Activated T-helper 9 cell treated with anti-CD3 and anti-CD28 coated beads, Interleukin-2, amount 50 U/mL, for 16 hours (primary cell): ENCODE measurements at regions not wholly inside any gene's neighbourhood (a gene's known extent, or its start where the extent isn't known, plus 50 kb on each side); places are given as distances from the start of the nearest gene placed in this dataset.
"Not testable (repeated sequence)": the region's sequence is repeated elsewhere in the genome, so short reads cannot be mapped to it uniquely, and the experiment has no call there.

Experiments used
- DNase-seq: peaks from one replicate; pipeline ENCODE4 v3.0.0-alpha.2; 2020; ENCODE audit warnings: low read depth

DNA sequence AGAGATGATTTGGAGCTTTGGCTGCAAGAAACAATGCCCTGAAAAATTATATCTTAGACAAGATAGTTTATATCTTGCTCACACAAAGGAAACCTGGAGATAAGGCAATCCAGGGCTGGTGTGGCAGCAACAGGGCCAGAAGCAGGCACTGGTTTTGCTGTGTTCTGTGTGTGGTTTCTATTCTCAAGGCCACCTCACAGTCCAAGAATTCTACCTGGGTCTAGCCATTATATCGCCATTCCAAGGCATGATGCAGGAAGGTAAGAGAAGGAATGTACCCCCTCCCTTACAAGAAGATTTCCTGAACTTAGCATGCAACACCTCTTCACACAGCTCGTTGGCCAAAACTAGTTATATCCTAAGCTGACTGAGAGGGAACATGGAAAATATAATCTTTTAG, 74.5 kb upstream of the MEGF10 start:
- no peak for DNase-seq

DNA sequence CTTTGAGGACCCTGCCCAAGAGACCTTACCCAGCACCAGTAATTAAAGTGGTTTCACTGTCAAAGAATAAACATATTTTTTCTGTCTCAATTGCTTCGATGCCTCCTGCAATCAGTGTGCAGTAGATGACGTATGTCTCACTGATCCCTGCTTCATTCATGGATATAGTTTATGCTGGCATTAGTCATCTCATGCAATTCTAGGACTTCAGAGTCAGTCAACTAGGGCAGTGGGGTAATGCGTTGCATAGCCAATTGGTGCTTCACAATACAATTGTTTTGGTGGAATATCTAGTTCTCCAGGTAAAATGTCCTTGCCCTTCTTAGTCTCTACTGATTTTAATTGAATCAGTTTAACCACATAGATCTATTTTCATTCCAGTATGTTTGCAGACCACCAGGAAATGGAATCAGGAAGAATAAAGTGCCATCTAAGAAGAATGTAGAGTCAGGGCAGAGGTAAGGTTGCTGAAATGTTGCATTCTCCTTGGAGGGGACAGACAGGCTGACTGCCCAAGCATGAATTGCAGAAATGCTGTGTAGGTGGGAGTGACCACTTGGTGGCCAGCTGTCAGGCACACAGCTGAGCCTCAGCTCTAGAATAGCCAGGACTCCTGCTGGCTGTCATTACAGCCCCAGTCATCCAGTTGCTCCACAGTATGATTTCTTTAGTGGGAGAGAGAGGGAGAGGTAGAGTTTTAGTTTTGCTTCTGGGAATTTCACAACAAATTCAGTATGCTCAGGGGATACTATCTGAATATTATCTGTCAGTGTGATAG, 73.5 kb upstream of the MEGF10 start:
- DNase-seq, result no peak

DNA sequence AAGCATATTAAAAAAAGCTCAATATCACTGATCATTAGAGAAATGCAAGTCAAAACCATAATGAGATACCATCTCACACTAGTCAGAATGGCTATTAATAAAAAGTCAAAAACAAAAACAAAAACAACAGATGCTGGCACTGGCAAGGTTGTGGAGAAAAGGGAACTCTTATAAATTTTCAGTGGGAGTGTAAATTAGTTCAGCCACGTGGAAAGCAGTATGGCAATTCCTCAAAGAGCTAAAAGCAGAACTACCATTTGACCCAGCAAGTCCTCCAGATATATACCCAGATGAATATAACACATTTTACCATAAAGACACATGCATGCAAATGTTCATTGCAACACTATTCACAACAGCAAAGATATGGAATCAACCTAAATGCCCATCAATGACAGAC, 68.7 kb upstream of the MEGF10 start:
- DNase-seq, result not testable (repeated sequence)

DNA sequence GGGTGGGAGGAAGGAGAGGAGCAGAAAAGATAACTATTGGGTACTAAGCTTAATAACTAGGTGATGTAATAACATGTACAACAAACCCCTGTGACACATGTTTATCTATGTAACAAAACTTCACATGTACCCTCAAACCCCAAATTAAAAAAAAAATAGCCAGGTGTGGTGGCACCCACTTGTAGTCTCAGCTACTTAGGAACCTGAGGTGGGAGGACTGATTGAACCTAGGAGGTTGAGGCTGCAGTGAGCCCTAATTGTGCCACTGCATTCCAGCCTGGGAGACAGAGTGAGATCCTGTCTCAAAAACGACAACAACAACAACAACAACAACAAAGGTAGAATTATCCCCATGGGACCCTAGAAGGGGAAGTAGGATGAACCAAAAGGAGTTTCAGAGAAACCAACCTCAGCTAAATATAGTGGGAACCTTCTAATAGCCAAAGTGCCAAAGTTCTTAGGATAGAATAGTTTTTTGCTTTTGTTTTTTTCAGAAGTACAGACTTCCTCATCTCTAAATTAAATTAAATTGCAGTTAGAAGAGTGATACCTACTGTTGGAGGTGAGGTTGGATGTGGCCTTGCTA, 67.9 kb upstream of the MEGF10 start:
- DNase-seq, result not testable (repeated sequence)

DNA sequence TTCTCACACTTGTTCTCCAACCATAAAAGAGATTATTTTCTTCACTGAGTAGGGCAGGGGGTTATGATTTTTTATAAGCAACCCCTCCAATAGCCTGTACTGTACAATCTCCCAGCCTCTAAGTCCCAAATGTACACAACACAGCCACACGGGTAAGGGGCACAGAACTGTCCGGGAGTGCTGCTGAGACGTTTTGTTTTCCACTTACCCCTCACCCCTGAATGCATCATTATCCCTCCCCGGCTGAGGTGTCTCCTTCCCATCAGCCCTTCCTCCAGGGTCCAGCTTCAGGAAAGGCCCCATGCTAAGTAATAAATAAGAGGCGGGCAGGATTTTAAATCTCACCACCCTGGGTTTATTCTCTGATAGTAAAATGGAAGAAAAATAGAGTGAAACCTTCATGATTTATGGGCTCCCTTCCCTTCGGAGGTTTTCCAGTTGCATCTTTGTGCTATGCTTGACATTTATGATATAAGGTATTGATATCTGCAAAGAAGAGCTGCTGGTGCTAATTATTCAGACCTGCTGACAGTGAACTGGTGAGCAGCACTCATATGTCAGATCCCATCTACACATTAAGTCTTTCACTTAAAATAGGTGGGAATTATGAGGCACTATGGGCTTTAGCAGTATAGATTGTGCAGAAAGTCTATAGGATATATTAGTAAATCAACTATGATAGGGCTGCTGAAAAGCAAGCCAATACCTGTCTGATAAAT, 67.2 kb upstream of the MEGF10 start:
- no peak for DNase-seq

DNA sequence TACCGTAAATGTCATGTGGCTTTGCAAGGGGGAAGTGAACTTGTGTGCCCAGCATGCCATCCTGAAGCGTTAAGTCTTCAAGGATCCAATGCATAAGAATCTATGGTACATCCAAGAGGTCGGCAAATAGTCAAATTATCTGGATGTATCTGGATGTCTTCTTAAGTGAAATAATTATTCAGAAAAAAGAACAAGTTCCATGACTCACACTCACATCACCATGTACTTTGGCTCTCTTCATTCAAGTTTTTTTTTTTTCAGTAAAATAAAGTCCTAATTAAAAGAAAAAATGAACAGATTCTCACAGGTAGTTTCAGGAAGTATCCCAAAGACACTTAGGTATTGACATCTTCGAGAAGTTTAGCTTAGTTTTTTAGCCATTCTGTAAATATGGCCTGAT, 62.7 kb upstream of the MEGF10 start:
- no peak for DNase-seq

DNA sequence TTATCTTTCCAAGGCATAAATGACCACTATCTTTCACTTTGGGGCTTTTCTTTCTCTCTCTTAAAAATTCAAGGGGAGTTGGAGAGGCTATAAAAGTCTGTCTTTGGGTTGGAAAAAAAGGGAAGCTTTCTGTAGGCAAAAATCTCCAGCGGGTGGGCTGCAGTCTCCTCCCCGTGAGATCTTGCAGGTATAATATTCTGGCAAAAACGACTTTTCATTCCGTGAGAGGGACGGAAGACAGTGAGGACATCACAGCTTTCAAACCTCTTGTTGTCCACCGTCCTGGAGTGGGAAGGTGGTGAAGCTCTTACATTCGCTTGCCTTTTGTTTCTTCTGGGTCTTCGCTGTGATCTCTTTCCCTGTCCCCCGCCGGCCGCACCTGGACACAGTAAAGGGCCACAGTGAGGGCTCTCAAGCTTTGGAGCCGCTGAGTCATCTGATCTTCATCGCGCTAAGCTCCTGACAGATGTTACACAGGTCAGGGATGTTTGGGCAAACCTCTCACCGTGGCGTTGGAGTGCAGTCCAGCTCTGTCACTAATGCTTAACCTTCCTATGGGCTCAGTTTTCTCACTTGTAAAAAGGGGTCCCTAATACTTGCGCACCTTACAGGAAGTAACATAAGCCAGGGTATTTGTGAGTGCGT, 61.9 kb upstream of the MEGF10 start:
- no peak for DNase-seq

DNA sequence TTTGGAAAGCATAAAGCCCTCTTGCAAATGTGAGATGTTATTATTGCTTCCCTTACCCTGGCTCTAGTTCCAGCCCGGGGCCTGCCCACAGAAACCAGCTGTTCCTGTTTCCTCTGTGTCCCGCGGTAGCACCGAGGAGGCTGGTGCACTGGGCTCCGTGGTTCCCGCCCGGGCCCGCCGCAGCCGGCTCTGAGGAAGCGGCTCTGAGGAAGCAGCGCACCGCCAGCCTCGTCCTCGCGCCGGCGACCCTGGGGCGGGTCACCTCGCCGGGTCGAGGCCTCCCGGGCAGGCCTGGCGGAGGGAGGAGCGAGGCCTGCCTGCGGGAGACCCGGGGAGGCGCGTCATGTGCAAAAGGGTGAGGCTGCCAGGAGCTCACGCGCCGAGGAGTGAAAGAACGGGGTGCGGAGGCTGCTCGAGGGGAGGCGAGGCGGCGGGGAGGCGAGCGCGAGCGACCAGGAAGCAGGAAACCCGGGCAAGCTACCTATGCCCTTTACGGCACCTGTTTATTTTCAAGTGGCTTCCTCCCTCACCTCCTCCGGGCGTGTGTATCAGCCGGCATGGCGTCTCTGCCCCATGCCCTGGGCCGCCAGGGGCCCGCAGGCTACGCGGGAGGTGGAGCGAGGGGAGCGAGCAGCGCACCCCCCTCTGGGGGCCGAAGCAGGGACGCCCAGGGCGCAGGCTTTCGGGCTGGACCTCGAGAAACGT, 61.3 kb upstream of the MEGF10 start:
- DNase-seq, result peak; percentile 15

DNA sequence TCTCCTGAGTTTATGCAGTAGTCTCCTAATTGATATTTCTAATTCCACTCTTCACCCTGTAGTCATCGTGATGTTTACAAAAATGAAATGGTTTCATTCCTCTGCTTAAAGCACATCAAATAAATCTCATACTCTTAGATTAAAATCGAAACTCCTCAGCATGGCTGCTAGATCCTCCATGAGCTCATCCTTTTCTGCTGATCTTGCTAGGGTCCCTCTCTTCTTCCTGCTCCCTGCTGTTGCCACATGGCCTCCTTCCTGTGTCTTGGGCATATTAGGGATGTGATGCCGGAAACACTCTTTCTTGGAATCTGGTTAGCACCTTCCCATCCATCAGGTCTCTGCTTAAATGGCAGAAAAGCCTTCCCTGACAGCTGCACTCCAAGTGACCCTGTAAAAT, 59.5 kb upstream of the MEGF10 start:
- no peak for DNase-seq

DNA sequence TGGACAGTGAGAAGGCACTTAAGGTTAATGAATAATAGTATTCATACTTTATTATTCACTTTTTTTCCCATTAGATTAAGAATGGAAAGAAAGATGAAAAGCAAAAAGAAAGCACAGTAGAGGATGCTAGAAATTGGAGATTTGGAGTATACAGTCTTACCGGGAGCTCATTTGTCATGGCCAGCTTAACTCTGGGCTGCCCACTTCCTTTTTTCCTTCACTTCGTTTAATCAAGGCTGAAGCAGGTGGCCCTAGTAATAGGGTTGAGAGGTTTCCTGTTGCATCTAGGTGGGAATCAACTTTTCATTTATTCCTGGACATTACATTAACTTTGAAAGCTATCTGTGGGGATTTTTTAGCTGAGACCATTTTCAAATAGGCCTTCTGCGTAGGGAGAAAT, 57.0 kb upstream of the MEGF10 start:
- DNase-seq, result no peak

DNA sequence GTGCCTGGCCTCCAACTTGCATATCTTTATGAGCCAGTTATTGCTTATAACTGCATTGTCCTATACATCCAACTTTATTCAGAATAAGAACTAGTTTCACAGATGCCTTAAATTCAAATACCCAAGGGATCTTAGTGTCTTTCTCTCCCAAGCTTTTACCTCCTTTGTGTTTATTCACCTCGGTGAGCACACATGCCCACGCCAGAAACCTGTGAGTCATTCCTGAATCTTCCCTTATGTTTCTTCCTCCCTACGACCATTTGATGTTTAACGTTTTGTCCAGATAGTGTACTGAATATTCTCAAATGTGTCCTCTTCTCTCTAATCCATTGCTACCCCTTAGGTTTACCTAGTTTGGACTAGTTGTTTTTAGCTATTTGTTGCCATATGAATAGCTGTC, 55.5 kb upstream of the MEGF10 start:
- no peak for DNase-seq

DNA sequence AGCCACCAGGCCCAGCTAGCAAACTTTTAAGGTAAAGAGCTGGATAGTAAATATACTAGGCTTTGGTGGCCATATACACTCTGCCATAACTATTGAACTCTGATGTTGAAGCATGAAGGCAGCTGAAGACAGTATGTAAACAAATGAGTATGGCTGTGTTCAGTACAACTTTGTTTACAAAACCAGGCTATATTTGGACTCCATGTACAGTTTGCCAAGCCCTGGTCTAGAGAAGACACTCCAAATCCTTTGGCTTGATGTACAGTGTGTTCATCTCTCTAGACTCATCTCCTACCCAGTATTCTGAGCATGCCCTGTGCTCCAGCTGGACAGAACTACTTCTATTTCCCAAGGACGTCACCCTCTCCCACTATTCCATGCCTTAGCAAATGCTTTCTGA, 54.3 kb upstream of the MEGF10 start:
- no peak for DNase-seq
